ENCODE measurements at regions not wholly inside any gene's neighbourhood (a gene's known extent, or its start where the extent isn't known, plus 50 kb on each side); places are given as distances from the start of the nearest gene placed in this dataset.
"Not testable (repeated sequence)": the region's sequence is repeated elsewhere in the genome, so short reads cannot be mapped to it uniquely, and the experiment has no call there.

- intact Hi-C loops (cut with micrococcal nuclease): no loop called here
Observed at GRCh38 chr12:131287015-131287937, 333.6 kb downstream of the ADGRD1 start.

DNA sequence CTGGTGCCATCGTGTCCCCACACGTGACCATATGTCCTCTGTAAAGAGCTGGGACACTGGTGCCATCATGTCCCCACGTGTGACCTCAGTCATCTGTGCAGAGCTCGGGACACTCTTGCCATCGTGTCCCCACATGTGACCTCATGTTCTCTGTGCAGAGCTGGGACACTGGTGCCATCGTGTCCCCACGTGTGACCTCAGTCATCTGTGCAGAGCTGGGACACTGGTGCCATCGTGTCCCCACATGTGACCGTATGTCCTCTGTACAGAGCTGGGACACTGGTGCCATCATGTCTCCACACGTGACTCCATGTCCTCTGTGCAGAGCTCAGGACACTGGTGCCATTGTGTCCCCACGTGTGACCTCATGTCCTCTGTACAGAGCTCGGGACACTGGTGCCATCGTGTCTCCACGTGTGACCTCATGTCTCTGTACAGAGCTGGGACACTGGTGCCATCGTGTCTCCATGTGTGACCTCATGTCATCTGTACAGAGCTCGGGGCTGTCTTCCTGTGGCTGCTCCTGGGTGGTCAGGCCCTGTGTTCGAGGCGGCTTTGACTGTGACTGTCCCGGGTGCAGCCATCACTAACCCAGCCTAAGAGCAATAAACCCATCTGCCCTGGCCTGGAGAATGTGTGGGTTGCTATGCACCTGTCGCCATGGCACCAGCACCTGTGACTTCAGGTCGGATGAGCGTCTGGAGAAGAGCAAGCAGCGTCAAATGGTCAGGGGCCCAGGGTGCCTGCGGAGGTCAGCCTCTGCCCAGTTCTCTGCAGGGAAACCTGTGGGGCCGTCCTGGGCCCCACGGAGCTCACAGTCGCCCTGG lies 334.4 kb downstream of the ADGRD1 start:
- intact Hi-C loops (cut with micrococcal nuclease): no loop called here

DNA sequence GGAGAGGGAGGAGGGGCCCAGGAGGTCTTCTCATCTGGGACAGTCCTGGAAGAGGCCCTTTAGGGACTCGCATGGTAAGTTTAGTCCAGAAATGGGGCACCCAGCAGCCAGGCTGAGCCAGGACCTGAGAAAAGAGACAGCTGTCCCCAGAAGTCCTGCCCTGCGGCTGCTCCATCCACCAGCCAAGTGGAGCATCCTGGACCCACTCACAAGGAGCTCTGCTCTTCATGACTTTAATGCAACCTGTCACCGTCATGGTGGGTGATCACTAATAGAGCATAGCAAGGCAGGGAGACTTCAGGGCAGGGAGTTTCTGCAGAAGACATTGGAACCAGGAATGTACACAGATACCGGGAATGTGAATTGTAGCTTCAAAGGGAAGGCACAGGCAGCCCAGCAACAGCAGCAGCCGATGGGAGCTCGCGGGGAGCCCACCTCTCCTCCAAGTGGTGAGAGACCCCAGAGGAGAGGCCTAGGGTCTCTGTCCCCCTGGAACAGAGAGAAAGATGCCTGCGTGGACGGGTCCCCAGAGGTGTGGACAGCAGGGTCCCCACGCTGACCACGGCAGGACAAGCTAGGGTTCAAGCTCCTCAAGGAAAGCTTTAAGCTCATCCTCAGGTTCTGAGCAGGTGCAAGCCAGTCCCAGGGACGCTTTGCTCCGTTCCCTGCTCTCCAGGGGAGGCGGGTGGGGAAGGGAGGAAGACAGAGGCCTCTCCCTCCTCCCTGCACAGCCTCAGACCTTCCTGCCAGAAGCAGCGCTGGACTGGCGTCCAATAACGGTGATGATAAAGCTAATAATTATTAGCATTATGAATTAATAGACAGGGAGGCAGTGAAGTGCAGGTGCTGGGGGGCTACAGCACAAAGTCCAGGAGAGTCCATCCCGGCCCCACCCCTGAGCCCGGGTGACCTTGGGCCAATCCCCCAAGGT lies 335.3 kb downstream of the ADGRD1 start:
- intact Hi-C loops (cut with micrococcal nuclease): not testable (repeated sequence)

- intact Hi-C loops (cut with micrococcal nuclease): loop anchor here (5.0 kb wide), 1 partner anchor 377 kb away; no protein-coding TSS in a partner anchor
Observed at GRCh38 chr12:131289807-131290206, 336.1 kb downstream of the ADGRD1 start.

GRCh38 chr12:131290255-131290959 lies 336.7 kb downstream of the ADGRD1 start:
- intact Hi-C loops (cut with micrococcal nuclease): loop anchor here (5.0 kb wide), 1 partner anchor 377 kb away; no protein-coding TSS in a partner anchor

- intact Hi-C loops (cut with micrococcal nuclease): loop anchor here (5.0 kb wide), 1 partner anchor 374 kb away; no protein-coding TSS in a partner anchor
Observed at GRCh38 chr12:131293071-131294015, 339.6 kb downstream of the ADGRD1 start.

DNA sequence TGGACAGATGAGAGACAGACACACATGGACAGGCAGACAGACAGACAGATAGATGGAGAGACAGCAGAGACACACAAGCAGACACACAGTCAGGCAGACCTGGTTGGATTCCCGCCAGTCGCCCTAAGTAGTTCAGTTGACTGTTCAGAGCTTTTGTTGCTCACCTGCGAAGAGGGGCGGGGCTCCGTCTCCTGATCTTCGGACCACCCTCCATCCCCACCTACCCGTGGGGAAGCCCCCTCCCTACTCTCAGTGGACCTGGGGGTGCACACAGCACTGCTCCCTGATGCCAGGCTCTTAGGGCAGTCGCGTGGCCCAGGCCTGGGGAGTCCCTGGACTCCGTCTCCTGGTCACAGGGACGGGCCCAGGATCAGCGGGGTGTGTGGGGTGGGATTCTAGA lies 341.0 kb downstream of the ADGRD1 start:
- intact Hi-C loops (cut with micrococcal nuclease): loop anchor here (5.0 kb wide), 1 partner anchor 373 kb away; no protein-coding TSS in a partner anchor

- intact Hi-C loops (cut with micrococcal nuclease): not testable (repeated sequence)
Observed at GRCh38 chr12:131295117-131295516, 341.4 kb downstream of the ADGRD1 start.

DNA sequence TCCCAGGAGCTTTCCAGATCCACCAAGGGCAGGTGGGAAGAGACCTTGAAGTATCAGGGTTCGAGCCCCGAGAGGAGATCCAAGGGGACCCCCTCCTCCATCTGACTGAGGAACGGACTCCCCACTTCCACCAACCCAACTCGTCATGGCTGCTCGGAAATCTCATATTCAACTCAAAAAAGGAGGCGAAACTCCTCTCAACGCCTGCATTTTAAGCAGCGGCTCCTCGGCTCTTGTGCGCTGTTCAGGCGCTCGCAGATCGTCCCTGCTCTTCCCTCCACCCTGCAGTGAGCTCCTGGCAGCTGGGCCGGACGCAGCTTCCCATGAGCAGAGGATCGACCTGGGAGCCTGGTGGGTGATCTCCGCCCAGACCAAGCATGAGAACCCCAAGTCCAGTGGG lies 341.9 kb downstream of the ADGRD1 start:
- intact Hi-C loops (cut with micrococcal nuclease): not testable (repeated sequence)

GRCh38 chr12:131296136-131296535 lies 342.4 kb downstream of the ADGRD1 start:
- intact Hi-C loops (cut with micrococcal nuclease): not testable (repeated sequence)

DNA sequence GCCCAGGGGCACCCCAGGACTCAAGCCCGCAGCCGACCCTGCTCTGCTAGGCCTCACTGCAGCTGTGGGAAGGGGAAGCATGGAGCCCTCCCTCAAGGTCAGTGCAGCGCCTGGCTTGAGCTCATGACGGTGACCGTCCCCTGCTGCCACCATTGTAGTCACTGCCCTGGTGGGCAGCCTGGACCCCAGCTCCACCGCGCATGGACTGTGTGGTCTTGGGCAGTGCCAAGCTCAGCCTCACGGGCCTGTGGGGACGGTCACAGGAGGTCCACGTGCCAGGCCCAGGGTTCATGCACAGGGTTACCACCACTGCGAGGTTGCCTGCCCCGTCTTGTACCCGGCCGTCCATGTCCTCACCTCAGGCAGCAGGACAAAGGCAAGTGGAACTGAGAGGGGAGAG lies 342.9 kb downstream of the ADGRD1 start:
- intact Hi-C loops (cut with micrococcal nuclease): not testable (repeated sequence)

GRCh38 chr12:131298526-131299369 lies 345.0 kb downstream of the ADGRD1 start:
- intact Hi-C loops (cut with micrococcal nuclease): not testable (repeated sequence)

DNA sequence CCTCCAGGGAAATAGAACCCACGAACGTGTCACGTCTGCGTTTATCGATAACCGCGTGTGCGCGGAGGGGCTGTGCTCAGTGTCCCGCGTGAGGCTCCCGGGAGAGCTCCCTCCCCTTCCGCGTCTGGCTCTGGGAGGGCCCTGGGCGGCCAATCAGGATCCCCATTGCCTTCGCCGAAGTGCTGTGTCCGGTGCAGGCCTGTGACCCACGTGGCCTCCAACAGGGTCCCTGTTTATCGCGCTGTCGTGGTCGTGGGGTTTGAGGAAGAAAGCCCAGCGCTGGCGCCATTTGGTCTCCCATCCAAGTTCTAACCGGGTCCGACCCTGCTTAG lies 345.6 kb downstream of the ADGRD1 start:
- intact Hi-C loops (cut with micrococcal nuclease): not testable (repeated sequence)

DNA sequence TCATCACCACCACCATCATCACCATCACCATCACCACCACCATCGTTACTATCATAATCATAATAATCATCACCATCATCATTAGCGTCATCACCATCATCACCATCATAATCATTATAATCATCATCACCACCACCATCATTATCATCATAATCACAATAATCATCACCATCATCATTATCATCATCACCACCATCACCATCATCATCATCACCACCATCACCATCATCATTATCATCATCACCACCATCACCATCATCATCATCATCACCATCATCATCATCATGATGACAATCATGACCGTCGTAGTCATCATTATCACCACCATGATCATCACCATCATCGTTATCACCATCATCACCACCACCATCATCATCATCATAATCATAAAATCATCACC lies 349.9 kb downstream of the ADGRD1 start:
- intact Hi-C loops (cut with micrococcal nuclease): not testable (repeated sequence)

DNA sequence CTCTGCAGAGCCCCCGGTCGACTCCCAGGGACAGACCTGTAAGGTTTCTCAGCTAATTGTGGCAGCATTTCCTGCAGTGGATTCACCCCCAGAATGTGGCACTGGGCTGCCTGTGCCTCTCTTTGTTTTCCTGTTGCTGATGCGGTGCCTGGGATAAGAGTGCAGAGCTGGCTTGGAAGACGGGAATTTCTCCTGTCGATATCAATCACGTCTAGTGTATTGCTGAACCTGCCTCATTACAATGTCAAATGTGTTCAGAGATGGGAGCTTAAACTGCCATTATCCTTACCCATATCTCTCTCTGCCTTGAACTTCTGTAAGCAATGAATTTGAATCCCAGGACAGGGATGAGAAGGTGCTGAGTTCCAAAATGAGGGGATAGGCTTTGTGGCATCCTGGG lies 350.9 kb downstream of the ADGRD1 start:
- intact Hi-C loops (cut with micrococcal nuclease): not testable (repeated sequence)

- intact Hi-C loops (cut with micrococcal nuclease): no loop called here
Observed at GRCh38 chr12:131309700-131310099, 356.0 kb downstream of the ADGRD1 start.

GRCh38 chr12:131310227-131310969 lies 356.7 kb downstream of the ADGRD1 start:
- intact Hi-C loops (cut with micrococcal nuclease): not testable (repeated sequence)

Measured in T-helper 1 cell treated with Interleukin-12 subunit alpha and Interleukin-12 subunit beta and Interleukin-4 antibody, amounts not matched to agents 30 ng/mL and 1 ng/mL, for 36 hours (primary cell).